HL-60 (cell line): ENCODE measurements at regions not wholly inside any gene's neighbourhood (a gene's known extent, or its start where the extent isn't known, plus 50 kb on each side); places are given as distances from the start of the nearest gene placed in this dataset.
"Not testable (repeated sequence)": the region's sequence is repeated elsewhere in the genome, so short reads cannot be mapped to it uniquely, and the experiment has no call there.

Experiments
- POLR2AphosphoS5 ChIP-seq: IDR thresholded peaks from 2 replicates; pipeline ENCODE4 v1.6.1; 2012; ENCODE audit warnings: low read depth
- TF ChIP-seq, protein P1 (sequence below): IDR thresholded peaks from one replicate; pipeline ENCODE4 v1.5.1; 2011; ENCODE audit warnings: low read length, control low read depth, inconsistent platforms; ENCODE audit not compliant: insufficient read depth

DNA sequence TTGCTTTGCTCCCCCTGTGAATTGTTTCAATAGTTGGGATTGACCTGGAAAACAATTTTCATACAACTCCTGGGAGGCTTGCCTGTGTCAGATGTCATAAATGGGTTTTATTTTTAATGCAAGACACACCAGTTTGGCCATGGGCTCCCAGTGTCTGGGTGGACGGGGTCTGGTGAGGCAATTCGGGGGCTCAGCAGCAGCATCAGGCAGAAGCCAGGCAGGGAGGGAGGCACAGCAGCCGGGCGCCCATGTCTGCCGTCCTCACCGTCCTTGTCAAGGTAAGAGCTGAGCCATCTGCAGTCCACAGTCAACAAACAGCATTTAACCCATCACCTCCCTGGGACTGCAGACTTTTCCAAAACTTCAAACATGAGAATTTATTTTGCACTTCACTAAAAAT, 150.6 kb downstream of the NPIPB11 start:
- TF ChIP-seq, protein P1, sequence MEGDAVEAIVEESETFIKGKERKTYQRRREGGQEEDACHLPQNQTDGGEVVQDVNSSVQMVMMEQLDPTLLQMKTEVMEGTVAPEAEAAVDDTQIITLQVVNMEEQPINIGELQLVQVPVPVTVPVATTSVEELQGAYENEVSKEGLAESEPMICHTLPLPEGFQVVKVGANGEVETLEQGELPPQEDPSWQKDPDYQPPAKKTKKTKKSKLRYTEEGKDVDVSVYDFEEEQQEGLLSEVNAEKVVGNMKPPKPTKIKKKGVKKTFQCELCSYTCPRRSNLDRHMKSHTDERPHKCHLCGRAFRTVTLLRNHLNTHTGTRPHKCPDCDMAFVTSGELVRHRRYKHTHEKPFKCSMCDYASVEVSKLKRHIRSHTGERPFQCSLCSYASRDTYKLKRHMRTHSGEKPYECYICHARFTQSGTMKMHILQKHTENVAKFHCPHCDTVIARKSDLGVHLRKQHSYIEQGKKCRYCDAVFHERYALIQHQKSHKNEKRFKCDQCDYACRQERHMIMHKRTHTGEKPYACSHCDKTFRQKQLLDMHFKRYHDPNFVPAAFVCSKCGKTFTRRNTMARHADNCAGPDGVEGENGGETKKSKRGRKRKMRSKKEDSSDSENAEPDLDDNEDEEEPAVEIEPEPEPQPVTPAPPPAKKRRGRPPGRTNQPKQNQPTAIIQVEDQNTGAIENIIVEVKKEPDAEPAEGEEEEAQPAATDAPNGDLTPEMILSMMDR = not testable (repeated sequence)
- TF ChIP-seq POLR2AphosphoS5 = not testable (repeated sequence)
